GM23338 (cell line): ENCODE measurements at regions not wholly inside any gene's neighbourhood (a gene's known extent, or its start where the extent isn't known, plus 50 kb on each side); places are given as distances from the start of the nearest gene placed in this dataset.
"Not testable (repeated sequence)": the region's sequence is repeated elsewhere in the genome, so short reads cannot be mapped to it uniquely, and the experiment has no call there.

Experiments
- ATAC-seq: fragments of 200-7000 bp; cut with Tn5 transposase; 3 replicates; pipeline ENCODE4 v1.9.1; 2020
- DNase-seq: peaks from one replicate; pipeline ENCODE4 v3.0.0-alpha.2; 2015; ENCODE audit warnings: low spot score
- H2AFZ ChIP-seq: fragments of 200-600 bp; sonication (generic); 2 replicates; pipeline ENCODE4 v1.8.0; 2016; ENCODE audit warnings: antibody characterized with exemption, mild to moderate bottlenecking, moderate library complexity
- H3F3A ChIP-seq: fragments of 200-600 bp; sonication (generic); replicated peaks from 2 replicates; pipeline ENCODE4 v1.8.0; 2017; ENCODE audit warnings: antibody characterized with exemption, mixed run types, low read depth
- H3K27ac ChIP-seq: fragments of 200-600 bp; sonication (generic); 2 replicates; pipeline ENCODE4 v1.6.1; 2016; ENCODE audit warnings: low read depth
- H3K27me3 ChIP-seq: fragments of 200-600 bp; sonication (generic); 2 replicates; pipeline ENCODE4 v1.8.0; 2016; ENCODE audit warnings: mild to moderate bottlenecking, mixed run types, moderate library complexity; ENCODE audit not compliant: insufficient read depth
- H3K36me3 ChIP-seq: fragments of 200-600 bp; sonication (generic); 2 replicates; pipeline ENCODE4 v1.8.0; 2016; ENCODE audit warnings: mild to moderate bottlenecking; ENCODE audit not compliant: insufficient read depth
- H3K4me1 ChIP-seq: fragments of 200-600 bp; sonication (generic); 2 replicates; pipeline ENCODE4 v1.8.0; 2016; ENCODE audit warnings: mild to moderate bottlenecking, moderate library complexity; ENCODE audit not compliant: insufficient read depth
- H3K4me2 ChIP-seq: fragments of 200-600 bp; sonication (generic); 2 replicates; pipeline ENCODE4 v1.7.1; 2017; ENCODE audit warnings: mixed run types
- H3K4me3 ChIP-seq: fragments of 200-600 bp; sonication (generic); 2 replicates; pipeline ENCODE4 v1.6.1; 2016; ENCODE audit warnings: mixed run types
- H3K79me2 ChIP-seq: fragments of 200-600 bp; sonication (generic); replicated peaks from 2 replicates; pipeline ENCODE4 v1.8.0; 2017; ENCODE audit warnings: mild to moderate bottlenecking; ENCODE audit not compliant: insufficient read depth
- H3K9me2 ChIP-seq: fragments of 200-600 bp; sonication (generic); 2 replicates; pipeline ENCODE4 v1.8.0; 2017; ENCODE audit not compliant: insufficient read depth
- H4K20me1 ChIP-seq: fragments of 200-600 bp; sonication (generic); replicated peaks from 2 replicates; pipeline ENCODE4 v1.8.0; 2017; ENCODE audit warnings: mild to moderate bottlenecking; ENCODE audit not compliant: insufficient read depth
- H3K27ac Mint-ChIP-seq: 2 replicates; pipeline ENCODE4 v1.8.0; 2020; ENCODE audit warnings: inconsistent platforms, mild to moderate bottlenecking, moderate library complexity, mixed read lengths
- H3K27me3 Mint-ChIP-seq: 3 replicates; pipeline ENCODE4 v1.8.0; 2022; ENCODE audit warnings: low read depth, mild to moderate bottlenecking, moderate library complexity, mixed read lengths, inconsistent platforms; ENCODE audit not compliant: insufficient read depth, poor library complexity
- H3K36me3 Mint-ChIP-seq: 3 replicates; pipeline ENCODE4 v1.8.0; 2021; ENCODE audit warnings: low read depth, mild to moderate bottlenecking, inconsistent platforms, moderate library complexity, mixed read lengths
- H3K4me1 Mint-ChIP-seq: 3 replicates; pipeline ENCODE4 v1.8.0; 2020; ENCODE audit warnings: mild to moderate bottlenecking, inconsistent platforms, mixed read lengths
- H3K4me3 Mint-ChIP-seq: 3 replicates; pipeline ENCODE4 v1.8.0; 2021; ENCODE audit warnings: moderate library complexity, mild to moderate bottlenecking, inconsistent platforms, mixed read lengths
- H3K9me3 Mint-ChIP-seq: 3 replicates; pipeline ENCODE4 v1.8.0; 2020; ENCODE audit warnings: moderate library complexity, mild to moderate bottlenecking, inconsistent platforms, mixed read lengths
- CREB1 ChIP-seq: fragments of 250-450 bp; sonication (Bioruptor Pico); IDR thresholded peaks from 2 replicates; pipeline ENCODE4 v1.5.0; 2020; ENCODE audit warnings: low read depth, mild to moderate bottlenecking, moderate library complexity
- CTCF ChIP-seq, 2 experiments: fragments of 200-600 bp in 1 of 2; sonication (generic) in 1 of 2; conservative IDR thresholded peaks; 2 replicates each; pipeline versions ENCODE4 v1.5.1 to v1.6.1; 2016 to 2017; ENCODE audit warnings: antibody characterized with exemption in 2 of 2, low read depth in 2 of 2, mild to moderate bottlenecking in 2 of 2, moderate library complexity in 1 of 2
- ETS1 ChIP-seq: IDR thresholded peaks from 2 replicates; pipeline ENCODE4 v1.6.1; 2016; ENCODE audit warnings: antibody characterized with exemption
- EZH2 ChIP-seq: fragments of 200-600 bp; sonication (generic); IDR thresholded peaks from one replicate; pipeline ENCODE4 v1.8.0; 2017; ENCODE audit warnings: antibody characterized with exemption, mild to moderate bottlenecking, low read depth; ENCODE audit not compliant: unreplicated experiment
- EZH2phosphoT487 ChIP-seq: fragments of 200-600 bp; sonication (generic); IDR thresholded peaks from one replicate; pipeline ENCODE4 v1.8.1; 2018; ENCODE audit warnings: antibody characterized with exemption; ENCODE audit not compliant: unreplicated experiment
- JUNB ChIP-seq: IDR thresholded peaks from one replicate; pipeline ENCODE4 v1.6.1; 2016; ENCODE audit warnings: antibody characterized with exemption; ENCODE audit not compliant: unreplicated experiment
- POLR2AphosphoS5 ChIP-seq: IDR thresholded peaks from 2 replicates; pipeline ENCODE4 v1.6.1; 2016; ENCODE audit warnings: antibody characterized with exemption, low read depth
- STAT1 ChIP-seq: IDR thresholded peaks from one replicate; pipeline ENCODE4 v1.6.1; 2016; ENCODE audit warnings: antibody characterized with exemption; ENCODE audit not compliant: unreplicated experiment
- ZNF114 ChIP-seq: fragments of 250-450 bp; sonication (Bioruptor Pico); IDR thresholded peaks from 2 replicates; pipeline ENCODE4 v1.5.0; 2020; ENCODE audit warnings: mild to moderate bottlenecking, moderate library complexity
- ZNF331 ChIP-seq: fragments of 250-450 bp; sonication (Bioruptor Pico); IDR thresholded peaks from 2 replicates; pipeline ENCODE4 v1.5.0; 2020; ENCODE audit warnings: low read depth, mild to moderate bottlenecking, moderate library complexity
- ZNF462 ChIP-seq: fragments of 250-450 bp; sonication (Bioruptor Pico); IDR thresholded peaks from 2 replicates; pipeline ENCODE4 v1.5.0; 2020; ENCODE audit warnings: mild to moderate bottlenecking, moderate library complexity

- H3K9me3 Mint-ChIP-seq, H3K4me1 ChIP-seq, H3K79me2 ChIP-seq, H3K4me2 ChIP-seq, H3K27me3 ChIP-seq, H3K4me1 Mint-ChIP-seq, H3K27ac ChIP-seq, H3K27ac Mint-ChIP-seq, H3K4me3 ChIP-seq, DNase-seq, H3K36me3 ChIP-seq, H3K4me3 Mint-ChIP-seq, ATAC-seq, H4K20me1 ChIP-seq, H3K9me2 ChIP-seq, H3K27me3 Mint-ChIP-seq, H3F3A ChIP-seq, H3K36me3 Mint-ChIP-seq: not testable (repeated sequence)
- H2AFZ ChIP-seq: peak overlapping the region; percentile 70; the same call in 1 of the 2 replicates
Observed at GRCh38 chr9:21628954-21629353, 146.8 kb upstream of the IFNE start.

GRCh38 chr9:21634951-21635350 is 152.8 kb upstream of the IFNE start:
- DNase-seq (no peak), ATAC-seq (no peak)
- H3K4me2 ChIP-seq: no peak overlapping the region
- H3K36me3 ChIP-seq: no peaks in the 10 kb centered on the region
- H3K4me1 Mint-ChIP-seq: no peaks in the 10 kb centered on the region
- H3K9me2 ChIP-seq: no peaks in the 10 kb centered on the region
- H3K27ac Mint-ChIP-seq: no peak overlapping the region
- no peaks in the 10 kb centered on the region for H4K20me1 ChIP-seq
- no peaks in the 10 kb centered on the region for H3K4me1 ChIP-seq
- H3K27ac ChIP-seq: no peak overlapping the region
- no peak overlapping the region for H3K4me3 Mint-ChIP-seq
- no peaks in the 10 kb centered on the region for H3K27me3 ChIP-seq
- H3K36me3 Mint-ChIP-seq: no peaks in the 10 kb centered on the region
- no peaks in the 10 kb centered on the region for H3K79me2 ChIP-seq
- no peaks in the 10 kb centered on the region for H3K9me3 Mint-ChIP-seq
- peaks cover 2% of the 10 kb centered on the region for H3K27me3 Mint-ChIP-seq
- no peak overlapping the region for H2AFZ ChIP-seq
- H3F3A ChIP-seq: no peaks in the 10 kb centered on the region
- H3K4me3 ChIP-seq: no peak overlapping the region
- no peak for TF ChIP-seq CREB1
- no peak for TF ChIP-seq POLR2AphosphoS5
- TF ChIP-seq ZNF462: no peak
- TF ChIP-seq EZH2: no peak
- no peak for TF ChIP-seq JUNB
- no peak for TF ChIP-seq ZNF331 (CRISPR knock-in tag)
- TF ChIP-seq EZH2phosphoT487: no peak
- TF ChIP-seq CTCF (conservative IDR thresholded peaks at IDR 0.05; ENCODE audit: low read depth in 2 of 2): no peak
- TF ChIP-seq STAT1: no peak
- TF ChIP-seq ETS1: no peak
- no peak for TF ChIP-seq ZNF114 (CRISPR knock-in tag)
